GM21737 (cell line): ENCODE measurements at regions not wholly inside any gene's neighbourhood (a gene's known extent, or its start where the extent isn't known, plus 50 kb on each side); places are given as distances from the start of the nearest gene placed in this dataset.
"Not testable (repeated sequence)": the region's sequence is repeated elsewhere in the genome, so short reads cannot be mapped to it uniquely, and the experiment has no call there.

Source experiments
- ATAC-seq: cut with Tn5 transposase; IDR thresholded peaks from one replicate; pipeline ENCODE4 v1.9.1; 2021; ENCODE audit warnings: mild to moderate bottlenecking, moderate library complexity; ENCODE audit not compliant: unreplicated experiment

GRCh38 chr2:31739161-31739560, 158.4 kb upstream of the SRD5A2 start:
- no peak for ATAC-seq

GRCh38 chr2:31736695-31737454, 156.1 kb upstream of the SRD5A2 start:
- ATAC-seq = no peak

GRCh38 chr2:31735716-31736115, 155.0 kb upstream of the SRD5A2 start:
- ATAC-seq = no peak

- ATAC-seq = no peak
These were observed 148.8 kb upstream of the SRD5A2 start for GRCh38 chr2:31729442-31730092.

GRCh38 chr2:31729065-31729439, 148.3 kb upstream of the SRD5A2 start:
- ATAC-seq = no peak

- ATAC-seq = no peak
These were observed 147.8 kb upstream of the SRD5A2 start for GRCh38 chr2:31728406-31729064.

- ATAC-seq = no peak
These were observed 145.7 kb upstream of the SRD5A2 start for GRCh38 chr2:31726457-31726856.

- no peak for ATAC-seq
These were observed 144.7 kb upstream of the SRD5A2 start for GRCh38 chr2:31725444-31725843.

GRCh38 chr2:31711737-31712136, 131.0 kb upstream of the SRD5A2 start:
- ATAC-seq = no peak

GRCh38 chr2:31710121-31710520, 129.4 kb upstream of the SRD5A2 start:
- no peak for ATAC-seq

GRCh38 chr2:31707992-31708391, 127.3 kb upstream of the SRD5A2 start:
- no peak for ATAC-seq

GRCh38 chr2:31704561-31705212, 123.9 kb upstream of the SRD5A2 start:
- no peak for ATAC-seq

GRCh38 chr2:31703253-31703652, 122.5 kb upstream of the SRD5A2 start:
- no peak for ATAC-seq

- ATAC-seq = no peak
These were observed 118.0 kb upstream of the SRD5A2 start for GRCh38 chr2:31698722-31699121.

GRCh38 chr2:31696068-31696467, 115.3 kb upstream of the SRD5A2 start:
- no peak for ATAC-seq

GRCh38 chr2:31694444-31694843, 113.7 kb upstream of the SRD5A2 start:
- ATAC-seq = no peak

GRCh38 chr2:31693882-31694281, 113.1 kb upstream of the SRD5A2 start:
- no peak for ATAC-seq

- no peak for ATAC-seq
These were observed 107.5 kb upstream of the SRD5A2 start for GRCh38 chr2:31688282-31688681.

- ATAC-seq = not testable (repeated sequence)
These were observed 102.8 kb upstream of the SRD5A2 start for GRCh38 chr2:31683506-31683905.

- no peak for ATAC-seq
These were observed 94.8 kb upstream of the SRD5A2 start for GRCh38 chr2:31675485-31675901.

GRCh38 chr2:31674446-31674845, 93.7 kb upstream of the SRD5A2 start:
- ATAC-seq = no peak

GRCh38 chr2:31666878-31667277, 86.1 kb upstream of the SRD5A2 start:
- no peak for ATAC-seq
